ENCODE measurements at regions not wholly inside any gene's neighbourhood (a gene's known extent, or its start where the extent isn't known, plus 50 kb on each side); places are given as distances from the start of the nearest gene placed in this dataset.

DNA sequence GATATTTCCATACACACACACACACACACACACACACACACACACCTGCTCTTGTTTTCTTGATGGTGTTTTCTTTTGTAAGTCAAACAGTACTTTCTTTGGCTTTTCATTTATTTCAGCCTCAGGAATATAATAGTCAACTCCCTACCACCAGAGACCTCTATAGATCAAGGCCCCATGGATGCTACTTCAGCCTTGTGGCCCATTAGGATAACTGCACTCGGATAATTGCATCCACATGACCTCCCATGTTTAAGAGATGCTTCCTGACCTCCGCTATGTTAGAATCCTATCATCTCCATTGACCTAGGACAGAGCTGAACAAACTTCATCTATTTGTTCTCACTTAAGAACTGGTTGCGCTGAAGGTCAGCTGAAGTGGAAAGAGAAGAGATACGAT lies 1094.0 kb upstream of the B3GALT2 start:
- Histone ChIP-seq H3K79me2 (ENCODE audit: control insufficient read depth, insufficient read depth, low read length) (no peaks in the 10 kb centered on the region), H3K4me2 (ENCODE audit: insufficient read depth, low read length) (no peak overlapping the region), H3K36me3 (ENCODE audit: control insufficient read depth, insufficient read depth, low read length) (no peaks in the 10 kb centered on the region), H3K9me3 (replicated peaks; ENCODE audit: control insufficient read depth, insufficient read depth, low read depth, low read length) (no peaks in the 10 kb centered on the region; the same call in 1 of the 2 replicates), H3K9ac (ENCODE audit: insufficient read depth in 1 of 2, low read depth in 2 of 2, low read length in 2 of 2) (no peak overlapping the region), H3K4me3 (no peak overlapping the region), H4K20me1 (replicated peaks; ENCODE audit: control insufficient read depth, insufficient read depth, low read length) (no peaks in the 10 kb centered on the region), H3K27me3 (ENCODE audit: control insufficient read depth in 2 of 2, insufficient read depth in 2 of 2, low read length in 2 of 2) (no peaks in the 10 kb centered on the region), H3K27ac (ENCODE audit: extremely low read depth, low read depth, low read length) (no peak overlapping the region), H3K4me1 (replicated peaks in 1 of 2; ENCODE audit: control insufficient read depth in 2 of 2, insufficient read depth in 2 of 2, low read length in 2 of 2) (no peaks in the 10 kb centered on the region), H3K9me1 (ENCODE audit: control insufficient read depth, insufficient read depth, low read length) (no peaks in the 10 kb centered on the region), H2AFZ (ENCODE audit: low read depth, low read length) (no peak overlapping the region)
- in situ Hi-C loops (cut with MboI) (no loop called here), intact Hi-C loops (cut with micrococcal nuclease) (no loop called here)
- ATAC-seq (no peak), FAIRE-seq (no peak), DNase-seq (ENCODE audit: extremely low read depth in 1 of 4, low spot score in 3 of 4) (no peak)
- 14% methylated on average over 4 of the region's 4 CpGs for WGBS (ENCODE audit: insufficient coverage, low coverage, missing lambda C conversion rate)
- BruUV-seq (replicated peaks) = no TSS peak
- CTCF ChIA-PET (ENCODE audit: low intra/inter-chr PET ratio) = no interaction called here
- TF ChIP-seq MAFF (IDR thresholded peaks at IDR 0.05; ENCODE audit: low read length) (no peak), NEUROD1 (IDR thresholded peaks at IDR 0.05; ENCODE audit: borderline replicate concordance, low read depth, low read length, partially characterized antibody) (no peak), WHSC1 (IDR thresholded peaks at IDR 0.05; ENCODE audit: low read length) (no peak), ZC3H11A (IDR thresholded peaks at IDR 0.05; ENCODE audit: low read depth, low read length) (no peak), ZNF740 (CRISPR knock-in tag; IDR thresholded peaks at IDR 0.05) (no peak), ZNF740 (tag; IDR thresholded peaks at IDR 0.05) (no peak), RBM34 (IDR thresholded peaks at IDR 0.05; ENCODE audit: borderline replicate concordance, insufficient read depth, low read length) (no peak), ZNF408 (CRISPR knock-in tag; IDR thresholded peaks at IDR 0.05; ENCODE audit: low read depth) (no peak), PHB (CRISPR knock-in tag; IDR thresholded peaks at IDR 0.05) (no peak), MED1 (CRISPR knock-in tag; IDR thresholded peaks at IDR 0.05; ENCODE audit: borderline replicate concordance) (no peak), ZNF707 (CRISPR knock-in tag; conservative IDR thresholded peaks at IDR 0.05) (no peak)
- POLR2A ChIA-PET = no interaction called here

All from K562 (cell line).